Fibroblast of mammary gland (primary cell): ENCODE measurements at regions not wholly inside any gene's neighbourhood (a gene's known extent, or its start where the extent isn't known, plus 50 kb on each side); places are given as distances from the start of the nearest gene placed in this dataset.
"Not testable (repeated sequence)": the region's sequence is repeated elsewhere in the genome, so short reads cannot be mapped to it uniquely, and the experiment has no call there.

ENCODE experiments used
- DNase-seq: peaks from one replicate; pipeline ENCODE4 v3.0.0-alpha.2; 2010; ENCODE audit warnings: low read depth
- H3K4me3 ChIP-seq: 2 replicates; pipeline ENCODE4 v1.5.1; 2011; ENCODE audit warnings: low read depth, mild to moderate bottlenecking, low read length, moderate library complexity; ENCODE audit not compliant: control insufficient read depth
- CTCF ChIP-seq: conservative IDR thresholded peaks from 2 replicates; pipeline ENCODE4 v1.5.1; 2011; ENCODE audit warnings: low read depth, low read length, inconsistent platforms; ENCODE audit not compliant: control insufficient read depth, insufficient read depth

GRCh38 chr5:97568382-97568781, 385.3 kb upstream of the RIOK2 start:
- TF ChIP-seq CTCF, result no peak
- H3K4me3 ChIP-seq, result no peak overlapping the region
- DNase-seq, result no peak

- TF ChIP-seq CTCF, result no peak
- no peak overlapping the region for H3K4me3 ChIP-seq
- DNase-seq, result no peak
Measured at GRCh38 chr5:97570242-97570641, 387.2 kb upstream of the RIOK2 start.

GRCh38 chr5:97575322-97575721, 392.3 kb upstream of the RIOK2 start:
- no peak for DNase-seq
- no peak for TF ChIP-seq CTCF
- H3K4me3 ChIP-seq, result no peak overlapping the region

- H3K4me3 ChIP-seq, result no peak overlapping the region
- TF ChIP-seq CTCF, result no peak
- DNase-seq, result peak; percentile 20
Measured at GRCh38 chr5:97576956-97577355, 393.9 kb upstream of the RIOK2 start.

- H3K4me3 ChIP-seq, DNase-seq: not testable (repeated sequence)
Measured at GRCh38 chr5:97579977-97580376, 396.9 kb upstream of the RIOK2 start.

GRCh38 chr5:97580746-97581145, 397.7 kb upstream of the RIOK2 start:
- H3K4me3 ChIP-seq, result no peak overlapping the region
- TF ChIP-seq CTCF, result no peak
- no peak for DNase-seq

- DNase-seq, result no peak
- H3K4me3 ChIP-seq, result no peak overlapping the region
- no peak for TF ChIP-seq CTCF
Measured at GRCh38 chr5:97591781-97592180, 408.7 kb upstream of the RIOK2 start.
